Activated T-helper 9 cell treated with anti-CD3 and anti-CD28 coated beads, Interleukin-2, amount 50 U/mL, for 16 hours (primary cell): ENCODE measurements at regions not wholly inside any gene's neighbourhood (a gene's known extent, or its start where the extent isn't known, plus 50 kb on each side); places are given as distances from the start of the nearest gene placed in this dataset.

Experiments
- DNase-seq: peaks from one replicate; pipeline ENCODE4 v3.0.0-alpha.2; 2020; ENCODE audit warnings: low read depth

- DNase-seq = no peak
Observed at GRCh38 chr6:2562721-2563451, 187.8 kb downstream of the MYLK4 start.

GRCh38 chr6:2560917-2561698, 189.6 kb downstream of the MYLK4 start:
- no peak for DNase-seq

- DNase-seq = no peak
Observed at GRCh38 chr6:2560140-2560818, 190.4 kb downstream of the MYLK4 start.

- no peak for DNase-seq
Observed at GRCh38 chr6:2558861-2559801, 191.6 kb downstream of the MYLK4 start.

DNA sequence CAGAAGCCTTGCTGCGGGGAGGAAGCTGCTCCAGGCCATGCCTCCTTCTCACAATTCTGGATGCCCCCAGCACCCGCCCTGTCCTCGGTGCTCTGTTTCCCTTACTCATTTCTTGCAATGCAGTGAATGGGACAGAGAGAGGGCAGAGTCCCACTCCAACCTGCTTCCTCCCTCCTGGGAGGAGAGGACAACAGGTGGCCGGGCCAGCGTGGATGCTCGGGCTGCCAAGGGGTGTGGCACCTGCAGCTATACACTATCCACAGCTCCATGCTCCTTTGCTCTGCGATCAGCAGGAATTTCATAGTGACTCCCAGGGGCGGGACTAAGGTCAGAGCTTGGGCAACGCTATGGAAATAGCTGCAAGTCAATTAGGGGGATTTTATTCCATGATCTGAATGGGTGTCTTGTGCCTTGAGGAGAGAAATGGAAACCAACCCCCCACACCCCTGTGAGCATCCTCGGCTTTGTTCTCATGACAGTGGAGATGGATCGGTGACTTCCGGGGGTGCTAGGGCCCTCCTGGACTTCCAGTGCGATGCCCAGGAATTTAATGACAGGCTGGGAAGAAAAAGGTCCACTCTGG, 192.5 kb downstream of the MYLK4 start:
- DNase-seq = no peak

DNA sequence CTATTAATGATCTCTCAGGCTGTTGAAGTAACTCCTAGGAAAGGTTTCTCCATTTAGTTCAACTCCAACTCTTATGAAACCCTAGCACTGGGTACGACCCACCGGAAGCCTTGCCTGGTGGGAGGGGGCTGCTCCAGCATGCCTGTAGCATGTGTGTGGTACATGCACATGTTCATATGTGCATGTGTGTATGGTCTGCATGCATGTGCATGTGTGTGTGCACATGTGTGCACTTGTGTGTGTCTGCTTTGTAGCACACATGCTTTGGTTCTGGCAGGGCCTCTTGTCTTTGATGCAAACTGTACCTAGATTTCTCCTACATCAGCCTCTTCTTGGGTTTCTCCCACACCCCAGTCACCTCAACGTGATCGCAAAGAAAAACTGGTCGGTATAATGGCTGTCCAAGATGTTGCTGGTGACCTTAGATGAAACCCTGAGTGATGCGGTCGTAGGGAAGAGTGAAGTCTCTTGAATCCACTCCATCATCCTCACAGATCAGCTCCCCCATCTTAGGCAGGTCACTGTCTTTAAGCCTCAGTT, 193.5 kb downstream of the MYLK4 start:
- no peak for DNase-seq

- no peak for DNase-seq
Observed at GRCh38 chr6:2556761-2557160, 194.0 kb downstream of the MYLK4 start.

GRCh38 chr6:2554651-2555260, 196.0 kb downstream of the MYLK4 start:
- DNase-seq = no peak

- DNase-seq = no peak
Observed at GRCh38 chr6:2552526-2553154, 198.1 kb downstream of the MYLK4 start.

DNA sequence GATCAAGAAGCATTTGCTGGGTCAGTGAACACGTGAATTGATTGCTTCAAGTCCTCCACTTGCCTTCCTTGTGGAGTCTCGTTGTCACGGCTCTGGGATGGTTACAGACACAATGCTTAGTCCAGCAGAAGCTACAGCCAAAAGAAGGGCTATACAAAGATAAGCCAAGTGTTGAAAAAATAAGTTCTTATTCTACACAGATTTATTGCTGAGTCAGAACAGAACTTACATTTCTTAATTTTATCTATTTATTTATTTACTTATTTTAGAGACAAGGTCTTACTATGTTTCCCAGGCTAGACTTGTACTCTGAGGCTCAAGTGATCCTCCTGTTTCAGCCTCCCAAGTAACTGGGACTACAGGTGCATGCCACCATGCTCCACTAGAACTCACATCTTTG, 199.0 kb downstream of the MYLK4 start:
- no peak for DNase-seq

GRCh38 chr6:2550247-2550646, 200.5 kb downstream of the MYLK4 start:
- no peak for DNase-seq

- DNase-seq = no peak
Observed at GRCh38 chr6:2549834-2550233, 200.9 kb downstream of the MYLK4 start.

GRCh38 chr6:2547355-2547754, 203.4 kb downstream of the MYLK4 start:
- DNase-seq = no peak

- DNase-seq = no peak
Observed at GRCh38 chr6:2546901-2547300, 203.8 kb downstream of the MYLK4 start.

DNA sequence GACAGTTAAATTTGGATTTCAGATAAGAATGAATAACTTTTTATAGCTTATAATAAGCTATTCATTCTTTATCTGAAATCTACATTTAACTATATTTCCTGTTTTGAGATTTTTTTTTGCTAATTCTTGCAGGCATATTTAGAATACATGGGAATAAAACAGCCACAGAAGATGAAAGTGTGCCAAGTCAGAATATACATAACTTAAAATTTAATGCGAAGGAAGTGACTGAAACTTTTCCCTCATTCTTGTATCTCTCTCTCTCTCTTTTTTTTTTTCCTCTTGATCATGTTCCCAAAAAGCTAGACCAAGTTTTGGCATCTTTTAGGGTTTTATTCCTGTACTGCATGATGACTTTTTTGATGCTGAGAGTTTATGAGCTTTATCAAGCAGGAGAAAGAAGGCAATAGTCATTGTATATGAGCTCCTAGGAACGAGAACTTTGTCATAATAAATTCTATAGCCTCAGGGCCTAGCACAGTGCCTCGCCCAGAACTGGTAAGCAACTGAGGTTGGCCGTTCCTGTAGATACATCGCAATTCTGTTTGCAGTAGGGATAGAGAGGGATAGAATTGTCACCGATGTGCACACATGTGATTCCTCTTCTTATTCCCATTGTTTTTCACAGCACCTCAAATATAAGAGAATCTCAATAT, 205.2 kb downstream of the MYLK4 start:
- no peak for DNase-seq

DNA sequence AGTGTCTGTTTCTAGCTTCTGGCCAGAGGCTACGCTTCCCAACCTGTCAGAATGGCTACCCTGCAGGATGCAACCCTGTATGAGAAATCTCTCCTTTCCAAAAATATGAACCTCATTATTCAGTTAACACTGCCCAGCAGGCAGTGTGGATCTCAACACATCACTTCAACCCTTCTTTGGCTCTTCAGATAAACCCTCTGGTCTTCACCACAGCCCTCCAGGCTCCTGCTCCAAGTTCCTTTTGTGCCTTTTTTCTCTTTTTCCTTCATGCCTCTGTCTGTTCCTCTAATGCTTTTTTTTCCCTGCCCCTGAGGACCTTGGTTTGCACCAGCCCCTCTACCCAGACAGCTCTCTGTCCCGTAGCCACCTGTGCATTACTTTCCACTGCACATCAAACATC, 207.4 kb downstream of the MYLK4 start:
- no peak for DNase-seq

DNA sequence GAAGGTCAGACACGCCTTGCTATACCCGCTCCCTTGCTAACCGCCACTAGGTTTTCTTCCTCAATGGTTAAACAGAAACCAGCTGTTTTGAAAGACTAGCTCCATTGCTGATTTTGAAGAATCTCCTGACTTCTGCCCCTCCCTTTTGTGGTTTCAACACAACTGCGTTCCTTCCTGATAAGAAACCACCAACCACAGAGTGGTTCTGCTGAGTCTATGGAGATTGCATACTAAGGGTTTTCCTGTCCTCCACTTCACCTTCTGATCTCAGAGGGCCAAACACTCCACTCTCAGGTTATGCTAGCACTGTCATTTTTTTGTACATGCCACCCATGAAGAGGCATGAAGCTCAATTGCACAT, 207.9 kb downstream of the MYLK4 start:
- no peak for DNase-seq

DNA sequence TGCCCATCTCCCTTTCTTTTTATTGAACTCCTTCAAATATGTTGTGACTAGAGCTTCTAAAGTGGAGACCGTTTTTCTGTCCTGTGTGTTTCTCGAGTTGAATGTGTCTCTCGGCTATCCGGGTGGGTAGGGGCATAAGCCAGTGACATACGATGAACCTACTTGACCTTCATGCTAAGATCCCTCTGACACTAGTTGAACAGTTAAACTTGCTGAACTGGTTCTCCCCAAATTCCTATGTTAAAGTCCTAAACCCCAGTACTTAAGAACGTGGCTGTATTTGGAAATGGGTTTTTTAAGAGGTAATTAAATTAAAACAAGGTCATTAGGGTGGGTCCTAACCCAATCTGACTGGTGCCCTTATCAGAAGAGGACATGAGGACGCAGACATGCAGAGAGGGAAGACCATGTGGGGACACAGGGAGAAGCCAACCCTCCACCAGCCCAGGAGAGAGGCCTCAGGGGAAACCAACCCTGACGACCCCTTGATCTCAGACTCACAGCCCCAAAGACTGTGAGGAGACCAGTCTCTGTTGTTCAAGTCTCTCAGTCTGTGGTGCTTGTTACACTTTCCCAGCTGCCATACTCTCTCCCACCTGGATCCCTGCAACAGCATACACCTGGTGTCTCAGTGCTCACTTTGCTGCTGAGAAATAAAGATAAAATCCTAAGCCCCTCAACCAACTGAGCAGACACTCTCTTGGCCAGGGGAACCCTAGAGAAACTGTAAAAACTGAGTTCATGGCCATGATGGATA, 208.4 kb downstream of the MYLK4 start:
- no peak for DNase-seq

DNA sequence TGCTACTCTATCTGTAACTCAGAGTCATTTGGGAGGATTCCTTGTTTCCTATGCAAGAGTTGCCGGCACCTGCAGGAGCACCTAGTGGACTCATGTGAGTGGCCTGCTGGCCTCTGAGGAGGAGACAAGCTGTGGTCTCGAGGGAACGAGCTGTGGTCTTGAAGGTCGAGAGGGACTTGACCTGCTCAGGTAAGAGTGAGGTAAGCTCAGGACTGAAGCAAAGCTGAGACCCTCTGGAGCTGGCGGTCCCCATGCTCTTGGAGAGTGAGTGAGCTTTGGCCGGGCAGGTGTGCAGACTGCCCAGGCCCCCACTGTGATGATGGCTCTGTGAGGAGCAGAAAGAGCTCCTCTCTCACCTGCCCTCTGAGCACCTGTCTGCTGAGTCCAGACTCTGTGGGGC, 214.3 kb downstream of the MYLK4 start:
- DNase-seq = no peak
